Lung microvascular endothelial cell (primary cell): ENCODE measurements at regions not wholly inside any gene's neighbourhood (a gene's known extent, or its start where the extent isn't known, plus 50 kb on each side); places are given as distances from the start of the nearest gene placed in this dataset.

ENCODE experiments used
- DNase-seq, 2 donors: peaks; one replicate each; pipeline versions ENCODE4 v3.0.0 to v3.0.0-alpha.2; 2010; ENCODE audit warnings: low read depth in 2 of 2

DNA sequence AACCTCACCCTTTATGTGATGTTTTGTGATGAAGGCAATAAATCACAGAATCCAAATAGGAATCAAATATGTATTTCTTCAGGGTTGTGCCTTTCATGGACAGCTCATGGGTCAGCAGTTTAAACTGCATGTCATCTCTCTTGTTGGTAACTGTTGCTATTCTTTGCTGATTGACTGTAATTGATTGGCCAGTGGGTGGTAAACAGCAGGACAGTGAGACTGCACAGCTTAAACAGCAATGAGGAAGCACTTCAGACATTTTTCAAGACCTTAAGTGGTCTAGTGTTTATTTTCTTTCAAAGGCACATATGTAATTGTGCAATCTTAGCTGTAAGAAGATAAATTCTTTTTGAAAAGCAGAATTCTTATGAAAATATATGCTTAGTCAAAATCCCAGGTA, 260.5 kb downstream of the COX7C start:
- DNase-seq: no peak

DNA sequence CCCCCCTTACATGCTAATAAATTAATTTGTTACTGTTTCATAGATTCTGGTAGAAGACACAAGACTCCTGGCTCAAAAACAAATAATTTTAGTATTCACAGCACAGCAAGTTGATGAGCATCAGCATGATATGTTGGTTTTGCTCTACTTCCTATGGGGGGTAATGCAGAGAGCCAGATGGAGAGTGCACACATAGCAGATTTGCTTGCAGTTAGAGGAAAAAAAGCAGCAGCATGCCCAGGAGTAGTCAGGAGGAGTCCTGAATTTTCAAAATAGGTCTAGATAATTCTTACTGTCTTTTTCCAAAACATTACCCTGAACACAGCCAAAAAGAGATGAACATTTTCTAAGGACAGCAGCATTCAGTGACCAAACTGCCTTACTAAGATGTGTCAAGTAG, 261.3 kb downstream of the COX7C start:
- no peak for DNase-seq

DNA sequence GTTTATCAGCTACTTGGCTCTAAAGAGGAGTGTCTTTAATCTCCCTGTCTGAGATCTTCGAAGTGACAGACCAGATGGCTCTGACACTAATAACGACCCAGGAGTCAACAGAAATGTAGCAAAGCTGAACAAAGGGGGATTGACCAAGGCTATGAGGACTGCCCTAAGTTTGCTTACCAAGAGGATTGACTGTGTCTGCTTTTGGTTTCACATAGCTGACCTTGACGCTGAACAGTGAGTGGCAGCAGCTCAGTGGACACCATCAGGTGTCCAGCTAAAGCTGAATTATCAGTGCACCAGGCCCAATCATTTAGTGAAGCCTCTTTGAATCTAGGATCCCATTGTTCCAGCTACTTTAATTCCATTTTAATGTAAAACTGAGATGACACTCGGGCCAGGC, 262.6 kb downstream of the COX7C start:
- no peak for DNase-seq

DNA sequence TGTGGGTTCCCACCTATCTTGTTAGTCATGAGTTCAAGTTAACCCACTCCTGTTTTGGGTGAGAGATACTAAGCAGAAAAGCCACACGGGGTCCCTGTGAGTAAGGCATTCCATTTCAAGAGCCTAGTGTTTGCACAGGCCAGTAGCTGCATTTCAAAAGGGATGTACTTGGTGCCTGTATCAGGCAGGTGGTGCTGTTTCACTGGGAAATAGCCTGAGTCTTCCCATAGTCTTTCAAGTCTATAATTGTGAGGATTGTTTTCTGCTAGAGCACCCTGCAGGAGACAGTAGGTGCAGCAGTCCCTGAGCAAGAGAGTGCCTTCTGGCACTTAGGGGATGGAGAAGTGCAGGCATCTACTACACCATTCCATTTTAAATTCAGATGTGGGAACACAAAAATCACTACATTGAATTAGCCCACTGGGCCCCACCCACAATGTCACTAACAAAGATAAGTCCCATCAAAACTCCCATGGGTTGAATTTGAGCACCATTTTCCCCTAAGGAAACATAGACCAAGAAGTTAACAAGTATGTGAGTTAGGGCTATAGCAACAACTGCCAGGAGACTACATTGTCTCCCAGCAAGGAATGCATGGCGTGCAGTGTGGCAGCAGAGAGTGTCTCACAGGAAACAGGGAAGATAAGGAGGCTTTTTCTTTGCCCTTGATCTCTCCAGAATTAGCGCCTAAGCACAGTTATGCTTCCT, 263.2 kb downstream of the COX7C start:
- peak; percentile 69 to 75 for DNase-seq

DNA sequence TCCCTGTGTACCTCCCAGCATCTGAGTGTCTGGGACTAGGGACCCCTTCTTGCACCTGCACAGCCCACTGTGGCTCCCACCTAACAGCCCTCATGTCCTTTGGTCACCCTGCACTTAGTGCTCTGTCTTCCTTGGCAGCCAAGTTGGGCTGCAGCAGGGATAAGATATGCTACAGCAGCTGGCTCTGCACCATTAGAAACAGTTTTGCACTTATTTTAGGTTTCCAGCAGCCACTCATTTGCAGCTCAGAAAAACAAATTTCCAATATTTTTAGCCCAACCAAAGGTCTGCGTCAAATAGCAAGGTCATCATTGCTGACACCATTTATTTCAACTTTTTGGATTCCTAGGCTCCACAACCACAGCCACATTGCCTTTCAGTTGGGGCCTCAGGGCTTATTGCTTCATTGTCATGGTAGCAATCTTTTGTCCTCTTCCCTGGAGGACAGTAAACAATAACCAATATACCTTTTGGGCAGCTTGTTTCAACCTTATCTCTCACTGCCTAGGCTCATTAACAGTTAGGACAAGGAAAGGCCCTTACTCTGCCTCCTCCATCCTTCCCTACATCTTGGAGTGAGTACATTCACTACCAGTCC, 263.9 kb downstream of the COX7C start:
- no peak for DNase-seq

DNA sequence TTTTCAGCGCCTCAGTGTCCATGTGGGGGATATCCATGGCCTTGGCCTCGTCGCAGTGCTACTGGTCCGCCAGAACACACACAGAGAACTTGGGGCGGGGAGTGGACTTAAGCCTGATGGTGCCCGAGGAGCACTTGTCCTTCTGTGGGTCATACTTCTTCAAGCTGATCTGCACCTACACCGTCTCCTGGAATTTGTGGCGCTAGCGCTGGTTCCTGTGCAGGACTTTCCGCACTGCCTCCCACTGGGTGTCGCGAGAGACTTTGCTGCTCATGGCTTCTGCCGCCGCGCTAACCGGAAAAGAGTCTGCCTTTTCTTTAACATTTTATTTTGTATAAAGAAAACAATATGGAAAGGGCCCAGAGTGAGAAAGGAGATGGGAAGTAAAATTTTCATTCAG, 266.9 kb downstream of the COX7C start:
- DNase-seq: no peak

DNA sequence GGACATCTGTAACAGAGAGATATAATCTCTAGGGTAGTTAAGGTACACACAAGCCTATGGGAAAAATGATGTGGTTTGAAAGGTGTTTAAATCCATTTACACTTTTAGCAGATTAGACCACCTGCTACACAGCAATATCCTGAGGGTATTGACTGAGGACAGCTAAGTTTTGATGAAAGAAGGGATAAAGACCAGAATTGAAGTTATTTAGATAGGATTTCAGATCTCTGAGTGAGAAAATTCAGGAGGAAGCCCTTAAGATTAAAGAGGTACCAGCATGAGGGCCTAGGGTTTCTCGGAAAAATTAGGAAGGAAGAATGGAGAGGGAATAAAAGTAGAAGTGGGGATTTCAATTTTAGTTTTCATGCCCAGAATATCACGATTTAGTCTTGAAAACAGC, 267.3 kb downstream of the COX7C start:
- no peak for DNase-seq

DNA sequence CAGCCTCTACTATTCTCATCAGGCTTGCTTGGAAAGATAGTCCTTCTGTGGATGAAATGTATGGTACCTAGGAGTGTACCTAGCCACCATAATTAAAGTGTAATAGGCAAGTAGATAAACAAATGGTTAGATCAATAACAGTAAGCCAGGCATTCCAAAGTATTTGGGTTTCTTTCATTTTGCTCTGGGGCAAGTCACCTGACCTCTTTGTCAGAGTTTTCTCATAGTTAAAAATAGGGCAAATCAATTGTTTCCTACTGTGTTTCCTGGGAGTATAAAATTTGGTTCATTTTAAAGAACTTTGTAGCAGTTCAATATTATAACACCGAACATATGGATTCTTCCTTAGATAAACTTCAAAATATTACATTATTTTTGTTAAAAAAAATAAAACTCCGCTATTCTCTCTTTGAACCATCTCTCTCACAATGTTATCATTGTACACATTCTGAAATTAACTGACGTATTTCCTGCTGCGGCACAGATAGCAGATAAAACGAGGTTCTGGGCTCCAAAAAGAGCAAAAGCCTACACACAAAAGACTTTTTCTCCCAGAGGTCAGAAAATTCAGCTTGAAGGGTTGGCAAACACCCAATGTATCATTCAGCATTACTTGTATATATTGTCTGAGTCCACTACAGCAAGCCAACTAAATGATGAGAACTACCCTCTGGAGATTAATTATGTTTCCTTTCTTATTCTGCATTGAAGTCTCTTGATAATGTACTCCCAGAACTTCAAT, 267.9 kb downstream of the COX7C start:
- DNase-seq: peak in 1 of 2 donors; percentile 1

DNA sequence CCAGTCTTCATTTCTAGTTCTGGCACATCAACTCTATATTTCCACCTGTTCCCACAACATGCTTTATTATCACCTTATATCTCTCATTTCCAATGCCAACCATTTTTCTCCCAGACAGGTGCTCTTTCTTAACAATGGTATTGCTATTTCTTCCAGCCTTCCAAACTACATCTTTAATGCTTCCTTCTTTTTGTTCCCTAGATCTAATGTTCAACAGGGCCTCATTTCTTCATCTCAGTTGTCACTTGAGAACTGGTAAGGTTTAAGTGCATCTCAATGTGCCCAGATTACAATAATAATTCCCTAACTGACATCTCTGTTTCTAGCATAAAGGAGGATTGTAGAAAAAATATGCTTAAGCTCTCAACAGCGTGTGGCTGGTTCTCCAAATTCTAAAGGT, 272.6 kb downstream of the COX7C start:
- no peak for DNase-seq

DNA sequence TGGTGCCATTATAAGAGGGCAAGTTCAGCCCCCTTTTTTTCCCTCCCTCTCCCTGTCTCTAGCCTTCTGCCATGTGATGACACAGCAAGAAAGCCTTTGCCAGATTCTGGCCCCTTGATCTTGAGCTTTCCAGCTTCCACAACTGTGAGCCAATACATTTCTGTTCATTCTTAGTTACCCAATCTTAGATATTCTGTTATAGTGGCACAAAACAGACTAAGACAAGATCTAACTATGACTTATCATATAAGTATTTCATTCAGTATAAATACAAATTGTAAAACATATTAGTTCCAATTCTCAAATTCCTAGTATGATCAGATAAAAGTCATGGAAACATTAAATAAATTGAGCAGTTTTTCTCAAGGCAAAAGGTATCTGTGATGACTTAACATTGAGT, 276.3 kb downstream of the COX7C start:
- no peak for DNase-seq

DNA sequence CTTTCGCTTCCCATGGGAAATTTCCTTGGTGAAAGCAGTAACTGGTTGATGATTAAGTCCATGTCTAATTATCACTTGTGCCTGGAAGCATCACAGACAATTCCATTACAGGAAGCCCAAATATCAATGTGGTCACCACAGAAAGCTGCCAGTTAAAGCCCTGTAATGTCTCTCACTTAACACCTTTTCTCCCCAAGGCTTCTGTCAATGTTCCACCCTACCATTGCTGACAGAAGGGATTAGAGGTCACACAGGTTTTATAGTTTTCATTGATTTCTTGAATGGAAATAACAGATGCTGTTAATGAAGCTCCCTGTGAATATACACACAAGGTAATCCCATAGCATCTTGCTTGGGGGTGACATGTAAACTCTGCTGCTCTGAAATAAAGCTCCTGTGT, 279.2 kb downstream of the COX7C start:
- DNase-seq: no peak

DNA sequence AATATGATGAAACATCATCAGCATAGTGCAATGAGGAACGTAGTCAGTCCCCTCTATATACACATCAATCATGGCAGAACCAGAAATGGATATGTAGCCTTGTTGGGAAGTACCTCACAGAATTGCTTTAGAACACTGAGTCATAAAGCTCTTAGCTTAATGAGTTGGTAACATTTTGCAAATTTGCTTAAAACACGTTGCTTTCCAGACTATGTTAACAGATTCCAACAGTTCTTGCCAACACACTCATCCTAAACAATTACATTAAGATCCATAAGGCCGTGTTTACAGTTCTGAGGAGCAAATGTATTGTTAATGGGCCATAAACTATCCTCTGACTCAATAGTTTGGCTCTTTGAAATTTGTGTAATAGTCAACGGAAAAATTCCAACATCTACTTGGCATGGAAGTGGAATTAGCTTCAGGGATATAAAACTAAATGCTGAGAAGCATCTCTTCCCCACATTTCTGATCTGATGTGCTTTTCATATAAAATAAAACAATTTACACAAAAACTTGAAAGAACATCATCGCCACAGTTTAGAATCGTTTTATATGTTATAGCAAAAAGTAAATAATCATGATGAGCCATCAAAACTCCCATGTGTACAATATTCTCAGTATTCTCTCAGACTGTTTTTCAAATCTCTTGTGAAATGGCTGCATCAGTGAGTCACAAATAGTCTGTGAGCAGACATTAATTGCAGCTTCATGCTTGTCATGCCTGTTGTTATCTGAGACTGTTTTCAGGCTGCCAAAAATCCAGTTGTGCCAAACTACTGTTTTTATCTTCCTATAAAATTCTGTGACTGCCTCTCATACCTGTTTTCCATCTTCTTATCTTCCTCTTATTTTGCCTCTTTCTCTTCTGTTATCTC, 291.9 kb downstream of the COX7C start:
- DNase-seq: no peak

DNA sequence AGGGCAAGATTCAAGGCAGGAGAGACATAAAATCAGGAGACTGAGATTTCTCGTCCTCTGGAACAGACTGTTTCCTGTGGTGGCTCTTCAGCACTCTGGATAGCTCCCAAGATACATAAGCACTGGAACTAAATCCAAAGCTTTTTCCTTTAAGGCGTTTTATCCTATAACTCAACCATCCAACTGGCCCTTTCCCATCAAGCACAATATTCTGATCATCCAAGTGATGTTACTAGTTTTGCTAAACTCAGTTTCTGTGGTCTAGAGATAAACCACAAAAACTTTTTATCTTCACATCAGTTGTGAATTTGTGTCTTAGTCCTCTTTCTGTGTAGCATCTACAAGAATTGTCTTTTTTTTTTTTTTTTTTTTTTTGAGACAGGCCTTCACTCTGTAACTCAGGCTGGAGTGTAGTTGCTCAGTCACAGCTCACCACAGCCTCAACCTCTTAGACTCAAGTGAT, 299.4 kb downstream of the COX7C start:
- DNase-seq: peak; percentile 22 to 48

DNA sequence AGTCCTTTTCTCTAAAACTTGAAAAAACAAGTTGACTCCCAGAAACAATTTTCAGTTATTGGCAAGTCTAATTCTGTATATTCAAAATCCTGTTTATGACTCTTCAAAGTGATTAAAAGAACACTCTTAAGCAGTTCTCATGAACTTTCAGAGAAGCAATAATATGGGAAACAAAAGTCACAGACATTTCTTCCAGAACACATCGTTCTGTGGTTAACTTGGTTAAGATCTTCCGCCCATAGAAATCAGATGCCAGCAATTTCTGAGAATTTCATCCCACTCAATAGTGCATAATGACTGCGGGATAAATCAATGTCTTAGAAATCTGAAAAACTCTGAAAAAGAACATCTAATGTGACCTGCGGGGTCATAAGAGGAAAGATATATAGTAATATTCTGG, 300.5 kb downstream of the COX7C start:
- no peak for DNase-seq

DNA sequence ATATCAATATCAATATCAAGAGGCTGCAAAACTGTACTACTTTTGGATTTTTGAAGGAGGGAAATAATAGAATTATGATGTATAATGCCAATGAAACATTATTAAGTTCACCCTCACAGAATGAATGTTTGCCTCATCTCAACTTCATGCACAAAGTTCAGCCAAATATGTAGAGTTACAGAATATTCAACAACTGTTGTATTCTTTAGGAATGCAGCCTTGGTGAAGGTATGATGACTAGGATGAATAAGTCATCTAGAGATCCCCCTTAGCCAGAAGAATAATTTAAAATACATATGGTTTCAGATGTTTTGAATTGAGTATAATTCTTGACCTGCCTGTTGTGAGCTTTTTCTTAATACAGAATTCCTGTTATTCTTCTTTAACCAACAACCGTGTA, 308.3 kb downstream of the COX7C start:
- no peak for DNase-seq

DNA sequence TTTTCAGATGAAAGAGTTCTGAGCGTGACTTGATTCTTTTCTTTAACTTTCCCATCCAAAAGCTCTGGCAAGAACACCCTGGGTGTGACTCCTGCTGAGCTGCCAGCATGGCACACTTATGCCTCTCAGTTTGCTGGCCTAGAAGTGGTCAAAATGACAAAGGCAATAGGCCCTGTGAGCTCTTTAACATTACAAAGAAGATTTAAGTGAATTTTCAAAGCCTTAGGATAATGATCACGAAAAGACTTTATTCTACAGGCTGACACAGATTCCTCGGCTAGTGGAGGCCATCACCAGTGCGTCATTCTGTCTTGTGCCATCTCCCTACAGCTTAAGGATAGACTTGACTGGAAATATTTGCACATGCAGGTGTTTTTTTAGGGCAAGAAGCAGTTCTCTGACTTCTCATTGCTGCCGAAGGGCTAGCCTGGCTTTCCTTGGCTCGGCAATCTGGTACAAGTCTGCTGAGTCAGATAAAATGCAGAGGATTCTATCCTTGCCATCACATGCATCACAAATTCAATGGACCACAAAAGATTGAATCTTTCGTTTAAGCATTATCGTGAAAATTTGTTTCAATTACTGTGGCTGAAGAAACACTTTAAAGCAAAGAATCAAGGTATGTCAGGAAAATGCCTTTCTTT, 311.5 kb downstream of the COX7C start:
- DNase-seq: no peak

DNA sequence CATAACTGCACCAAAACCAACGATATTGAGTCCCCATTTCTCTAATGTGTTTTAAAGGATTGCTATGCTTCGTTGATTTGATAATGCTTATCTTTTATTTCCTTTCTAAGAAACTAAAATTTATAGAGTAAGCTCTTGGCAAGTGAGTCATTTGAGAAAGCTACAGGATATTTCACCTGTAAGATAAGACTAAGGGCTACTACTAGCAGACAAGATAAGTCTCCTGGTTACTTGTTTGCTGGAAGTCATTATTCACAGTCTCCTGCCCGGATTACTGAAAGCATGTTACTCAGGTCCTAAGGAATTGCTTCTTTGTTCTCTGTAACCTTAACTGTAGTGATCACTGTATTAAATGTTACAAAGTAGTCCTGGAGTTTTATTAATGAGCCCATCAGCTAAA, 315.9 kb upstream of the RASA1 start:
- DNase-seq: no peak

DNA sequence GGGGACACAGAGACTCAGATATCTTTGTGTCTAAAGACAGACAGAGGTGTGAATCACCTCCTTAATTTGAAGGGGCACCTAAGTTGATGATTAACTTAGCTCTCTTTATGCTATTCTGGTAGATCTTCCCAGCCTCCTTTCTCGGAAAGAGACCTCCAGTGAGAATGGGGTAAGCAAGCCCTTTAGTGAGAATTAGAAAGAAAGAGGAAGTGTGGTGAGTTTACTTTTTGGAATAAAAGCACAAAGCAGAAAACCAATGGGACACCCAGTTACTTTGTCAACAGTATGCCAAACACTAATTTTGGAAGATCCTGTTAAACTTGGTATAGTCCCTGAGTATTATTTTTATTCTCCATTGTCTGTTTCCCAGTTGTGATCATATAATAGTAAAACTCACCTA, 302.8 kb upstream of the RASA1 start:
- no peak for DNase-seq

DNA sequence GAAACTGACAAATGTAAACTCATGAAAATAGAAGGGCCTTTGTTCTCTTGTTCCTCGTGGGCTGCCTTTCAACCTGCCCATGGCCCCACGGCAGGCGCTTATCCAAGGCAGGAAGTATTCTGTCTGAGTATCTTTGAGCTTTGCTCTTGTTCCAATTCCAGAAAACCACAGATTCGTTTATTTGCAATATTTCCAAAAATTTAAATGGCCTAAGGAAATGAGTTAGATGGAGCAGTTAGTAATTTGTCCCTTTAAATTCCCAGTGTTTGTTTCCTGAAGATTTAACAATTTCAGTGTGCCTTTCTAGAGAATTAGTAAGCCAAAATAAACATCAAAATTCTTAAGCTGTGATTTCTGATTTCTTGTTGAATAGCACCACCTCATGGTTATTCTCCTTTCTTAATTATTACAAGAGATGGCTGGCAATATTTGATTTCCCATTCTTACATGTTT, 299.4 kb upstream of the RASA1 start:
- DNase-seq: peak; percentile 43 to 55

DNA sequence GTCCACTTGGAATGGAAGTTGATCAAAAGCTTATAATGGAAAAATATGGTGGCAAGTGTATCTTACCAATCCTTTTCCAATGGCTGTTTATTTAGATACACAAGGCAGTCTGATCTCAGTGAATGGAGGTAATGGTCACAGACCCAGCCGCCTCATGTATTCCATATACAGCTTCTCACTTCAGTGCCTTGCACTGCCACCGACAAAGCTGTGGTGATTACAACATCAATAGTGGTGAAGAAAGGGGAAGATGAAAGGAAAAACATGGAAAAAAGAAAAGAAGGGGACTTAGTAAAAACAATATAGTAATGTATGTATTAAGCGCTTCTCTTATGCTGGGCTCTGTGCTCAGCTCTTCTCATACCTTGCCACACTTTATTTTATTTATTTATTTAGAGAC, 297.3 kb upstream of the RASA1 start:
- DNase-seq: no peak

DNA sequence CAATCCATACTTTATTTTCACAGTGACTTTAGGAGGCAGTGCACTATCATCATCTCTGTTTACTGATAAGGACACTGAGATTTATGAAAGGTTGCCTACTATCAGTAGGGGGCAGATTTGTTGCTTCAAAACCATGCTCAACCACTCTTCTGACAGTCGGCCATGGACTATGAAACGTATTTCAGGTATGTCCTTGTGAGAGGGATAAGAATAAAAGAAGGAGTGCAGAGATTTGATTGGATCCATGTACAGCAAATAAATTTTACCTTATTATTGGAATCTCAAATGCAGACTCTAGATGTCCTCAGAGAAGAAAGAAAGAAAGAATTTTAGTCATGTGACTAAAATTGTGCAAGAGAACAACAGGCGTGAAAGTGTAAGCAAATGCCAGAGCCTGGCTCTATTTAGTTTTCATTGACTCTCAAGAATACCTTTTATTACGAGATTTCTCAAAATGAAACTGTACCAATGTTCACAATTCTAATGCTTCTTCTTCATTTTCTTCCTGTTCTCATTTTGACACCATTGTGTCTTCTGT, 296.6 kb upstream of the RASA1 start:
- peak; percentile 44 to 54 for DNase-seq
